Astrocyte of the spinal cord (primary cell): ENCODE measurements at regions not wholly inside any gene's neighbourhood (a gene's known extent, or its start where the extent isn't known, plus 50 kb on each side); places are given as distances from the start of the nearest gene placed in this dataset.
A peak's percentile ranks its signal among the peaks of the same experiment; 100 is the strongest.

Experiments used
- DNase-seq: peaks from one replicate; pipeline ENCODE4 v3.0.0; 2011; ENCODE audit warnings: low read depth, low spot score
- H3K4me3 ChIP-seq: 2 replicates; pipeline ENCODE4 v1.5.1; 2011; ENCODE audit warnings: low read depth, mild to moderate bottlenecking, low read length, moderate library complexity
- in situ Hi-C: cut with HindIII; loops from 2 replicates; pipeline ENCODE4 v1.10.0; 2017; ENCODE audit warnings: low sequenced_read_pairs
- TF ChIP-seq, protein P1 (sequence below): IDR thresholded peaks from 2 replicates; pipeline ENCODE4 v1.5.1; 2012; ENCODE audit warnings: low read depth, mild to moderate bottlenecking, low read length, inconsistent platforms

DNA sequence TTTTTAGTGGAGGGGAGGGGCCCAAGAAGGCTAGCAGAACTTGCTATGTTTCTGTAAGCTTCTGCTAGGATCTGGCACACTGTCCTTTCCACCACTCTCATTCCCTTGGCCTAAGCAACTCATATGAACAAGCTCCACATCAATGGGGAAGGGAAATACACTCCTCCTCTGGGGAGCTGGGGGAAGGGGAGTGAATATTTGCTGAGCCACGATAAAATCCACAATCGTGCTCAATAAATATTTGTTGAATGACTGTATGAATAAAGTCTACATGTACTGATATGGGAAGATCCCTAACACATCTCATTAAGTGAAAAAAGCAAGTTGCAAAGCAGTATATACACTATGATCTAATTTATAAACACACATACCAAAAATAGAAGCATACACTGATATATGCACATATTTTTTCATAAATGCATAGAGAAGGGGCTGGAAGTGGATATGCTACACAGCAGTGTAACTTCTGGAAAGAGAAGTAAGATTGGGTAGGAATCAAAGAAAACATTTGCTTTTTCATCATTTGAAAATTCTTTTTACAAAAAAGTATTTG lies 95.8 kb upstream of the EFHC2 start:
- in situ Hi-C loops, result no loop called here
- DNase-seq, result no peak
- TF ChIP-seq, protein P1, sequence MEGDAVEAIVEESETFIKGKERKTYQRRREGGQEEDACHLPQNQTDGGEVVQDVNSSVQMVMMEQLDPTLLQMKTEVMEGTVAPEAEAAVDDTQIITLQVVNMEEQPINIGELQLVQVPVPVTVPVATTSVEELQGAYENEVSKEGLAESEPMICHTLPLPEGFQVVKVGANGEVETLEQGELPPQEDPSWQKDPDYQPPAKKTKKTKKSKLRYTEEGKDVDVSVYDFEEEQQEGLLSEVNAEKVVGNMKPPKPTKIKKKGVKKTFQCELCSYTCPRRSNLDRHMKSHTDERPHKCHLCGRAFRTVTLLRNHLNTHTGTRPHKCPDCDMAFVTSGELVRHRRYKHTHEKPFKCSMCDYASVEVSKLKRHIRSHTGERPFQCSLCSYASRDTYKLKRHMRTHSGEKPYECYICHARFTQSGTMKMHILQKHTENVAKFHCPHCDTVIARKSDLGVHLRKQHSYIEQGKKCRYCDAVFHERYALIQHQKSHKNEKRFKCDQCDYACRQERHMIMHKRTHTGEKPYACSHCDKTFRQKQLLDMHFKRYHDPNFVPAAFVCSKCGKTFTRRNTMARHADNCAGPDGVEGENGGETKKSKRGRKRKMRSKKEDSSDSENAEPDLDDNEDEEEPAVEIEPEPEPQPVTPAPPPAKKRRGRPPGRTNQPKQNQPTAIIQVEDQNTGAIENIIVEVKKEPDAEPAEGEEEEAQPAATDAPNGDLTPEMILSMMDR, result no peak
- no peak overlapping the region for H3K4me3 ChIP-seq

DNA sequence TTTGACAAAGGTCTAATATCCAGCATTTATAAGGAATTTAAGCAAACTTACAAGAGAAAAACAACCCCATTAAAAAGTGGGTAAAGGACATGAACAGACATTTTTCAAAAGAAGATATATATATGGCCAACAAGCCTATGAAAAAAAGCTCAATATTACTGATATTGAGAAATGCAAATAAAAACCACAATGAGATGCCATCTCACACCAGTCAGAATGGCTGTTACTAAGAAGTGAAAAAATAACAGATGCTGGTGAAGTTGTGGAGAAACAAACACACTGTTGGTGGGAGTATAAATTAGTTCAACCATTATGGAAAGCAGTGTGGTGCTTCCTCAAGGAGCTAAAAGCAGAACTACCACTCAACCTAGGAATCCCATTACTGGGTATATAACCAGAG lies 91.6 kb upstream of the EFHC2 start:
- TF ChIP-seq, protein P1, result no peak
- no peak overlapping the region for H3K4me3 ChIP-seq
- in situ Hi-C loops, result no loop called here
- no peak for DNase-seq

DNA sequence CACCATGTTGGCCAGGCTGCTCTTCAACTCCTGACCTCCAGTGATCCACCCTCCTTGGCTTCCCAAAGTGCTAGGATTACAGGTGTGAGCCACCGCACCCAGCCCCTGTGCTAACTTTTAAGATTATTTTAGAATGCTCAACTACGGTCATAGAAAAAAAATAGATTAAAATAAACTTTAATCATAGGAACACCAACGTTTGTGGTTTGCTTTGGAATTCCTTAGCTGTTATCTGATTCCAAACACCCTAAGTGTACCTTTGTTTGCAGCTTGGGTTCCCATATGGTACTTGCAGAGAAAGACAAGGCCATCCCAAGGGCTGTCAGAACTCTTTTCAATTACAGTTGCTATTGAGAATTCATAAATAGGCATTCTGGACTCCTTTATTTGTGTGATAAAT lies 90.1 kb upstream of the EFHC2 start:
- in situ Hi-C loops, result no loop called here
- TF ChIP-seq, protein P1, result no peak
- H3K4me3 ChIP-seq, result no peak overlapping the region
- peak; percentile 40 for DNase-seq

DNA sequence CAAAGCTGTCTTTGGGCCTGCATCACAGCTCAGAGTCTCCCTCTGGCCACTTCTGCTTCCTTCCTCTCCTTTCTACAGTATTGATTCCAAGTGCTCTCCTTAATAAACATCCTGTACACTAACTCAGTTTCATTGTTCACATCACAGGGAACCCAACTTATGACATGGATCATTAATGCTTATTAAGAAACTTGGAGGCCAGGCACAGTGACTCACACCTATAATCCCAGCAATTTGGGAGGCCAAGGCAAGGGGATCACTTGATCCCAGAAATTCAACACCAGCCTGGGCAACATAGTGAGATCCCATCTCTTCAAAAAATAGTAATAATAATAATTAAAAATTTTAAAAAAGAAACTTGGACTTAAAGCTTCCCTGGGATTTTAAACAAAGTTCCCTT lies 89.2 kb upstream of the EFHC2 start:
- TF ChIP-seq, protein P1, result no peak
- no peak overlapping the region for H3K4me3 ChIP-seq
- in situ Hi-C loops, result no loop called here
- no peak for DNase-seq

- in situ Hi-C loops, result no loop called here
- DNase-seq, result peak; percentile 37
- TF ChIP-seq, protein P1, result no peak
- H3K4me3 ChIP-seq, result no peak overlapping the region
Observed at GRCh38 chrX:44431194-44431593, 87.7 kb upstream of the EFHC2 start.

- in situ Hi-C loops, result no loop called here
- no peak overlapping the region for H3K4me3 ChIP-seq
- no peak for DNase-seq
- TF ChIP-seq, protein P1, result no peak
Observed at GRCh38 chrX:44428989-44429627, 85.6 kb upstream of the EFHC2 start.
